H1 (cell line): ENCODE measurements at regions not wholly inside any gene's neighbourhood (a gene's known extent, or its start where the extent isn't known, plus 50 kb on each side); places are given as distances from the start of the nearest gene placed in this dataset.

Experiments used
- CTCF ChIA-PET: fragments of 300-600 bp; sonication (Branson Sonifier 250); formaldehyde crosslinking; loops from one replicate; lab custom pipeline; 2021; ENCODE audit not compliant: partially characterized antibody; lab: Charles Lee
- POLR2A ChIA-PET: fragments of 300-600 bp; sonication (Branson Sonifier 250); formaldehyde crosslinking; loops from one replicate; lab custom pipeline; 2021; ENCODE audit warnings: inconsistent platforms; ENCODE audit not compliant: partially characterized antibody; lab: Charles Lee
- DNase-seq, 2 experiments: peaks; one replicate each; pipeline versions ENCODE4 v3.0.0 to v3.0.0-alpha.2; 2010 to 2022; ENCODE audit warnings: low spot score in 2 of 2, low read depth in 1 of 2, mixed read lengths in 1 of 2
- FAIRE-seq: peaks from 2 replicates; lab custom pipeline; 2011; peaks lifted over from hg19 to GRCh38; lab: Jason Lieb, UNC
- H2AFZ ChIP-seq: 2 replicates; pipeline ENCODE4 v1.8.1; 2012; ENCODE audit warnings: low read length, inconsistent platforms
- H2AK5ac ChIP-seq: 2 replicates; pipeline ENCODE4 v1.6.1; 2013; ENCODE audit warnings: low read depth, low read length
- H2BK120ac ChIP-seq: replicated peaks from 2 replicates; pipeline ENCODE3; 2013; ENCODE audit warnings: low read depth, low read length, inconsistent platforms
- H2BK12ac ChIP-seq: 2 replicates; pipeline ENCODE4 v1.6.1; 2013; ENCODE audit warnings: low read depth, low read length
- H2BK15ac ChIP-seq: 2 replicates; pipeline ENCODE4 v1.6.1; 2013; ENCODE audit warnings: low read length
- H2BK20ac ChIP-seq: 2 replicates; pipeline ENCODE4 v1.6.1; 2013; ENCODE audit warnings: low read length
- H2BK5ac ChIP-seq: 2 replicates; pipeline ENCODE4 v1.6.1; 2013; ENCODE audit warnings: low read depth, low read length
- H3K14ac ChIP-seq: 2 replicates; pipeline ENCODE4 v1.6.1; 2013; ENCODE audit warnings: inconsistent platforms; ENCODE audit not compliant: insufficient read length
- H3K18ac ChIP-seq: 2 replicates; pipeline ENCODE4 v1.6.1; 2013; ENCODE audit warnings: low read length; ENCODE audit errors: extremely low read depth
- H3K23ac ChIP-seq: 2 replicates; pipeline ENCODE4 v1.6.1; 2013; ENCODE audit warnings: inconsistent platforms; ENCODE audit not compliant: insufficient read length
- H3K23me2 ChIP-seq: 2 replicates; pipeline ENCODE4 v1.6.1; 2013; ENCODE audit warnings: low read depth, low read length
- H3K27ac ChIP-seq: 2 replicates; pipeline ENCODE4 v1.6.1; 2011; ENCODE audit warnings: low read depth, low read length, inconsistent platforms
- H3K27me3 ChIP-seq, 4 experiments: replicated peaks in 1 of 4; 1 replicate in 1 of 4; 2 replicates in 3 of 4; pipeline versions ENCODE4 v1.6.1 to v1.8.1; 2011 to 2013; ENCODE audit warnings: low read length in 3 of 4, mild to moderate bottlenecking in 3 of 4, inconsistent platforms in 2 of 4, mixed read lengths in 2 of 4, moderate library complexity in 1 of 4; ENCODE audit not compliant: control insufficient read depth in 3 of 4, insufficient read depth in 3 of 4; ENCODE audit errors: extremely low read depth in 1 of 4
- H3K36me3 ChIP-seq, 4 experiments: 2 replicates each; pipeline versions ENCODE4 v1.6.1 to v1.8.1; 2011 to 2013; ENCODE audit warnings: mild to moderate bottlenecking in 4 of 4, low read length in 3 of 4, moderate library complexity in 2 of 4, control low read depth in 1 of 4, inconsistent platforms in 1 of 4; ENCODE audit not compliant: insufficient read depth in 4 of 4, control insufficient read depth in 2 of 4
- H3K4ac ChIP-seq: replicated peaks from 2 replicates; pipeline ENCODE3; 2013; ENCODE audit warnings: low read length, low read depth, mixed read lengths, inconsistent platforms; ENCODE audit not compliant: insufficient read length
- H3K4me1 ChIP-seq, 4 experiments: replicated peaks in 1 of 4; 1 replicate in 1 of 4; 2 replicates in 3 of 4; pipeline versions ENCODE4 v1.6.1 to v1.8.1; 2011 to 2013; ENCODE audit warnings: low read length in 3 of 4, inconsistent platforms in 2 of 4, mixed read lengths in 1 of 4; ENCODE audit not compliant: insufficient read depth in 4 of 4, control insufficient read depth in 3 of 4
- H3K4me2 ChIP-seq, 2 experiments: 2 replicates each; pipeline versions ENCODE4 v1.6.1 to v1.8.1; 2011 to 2013; ENCODE audit warnings: low read depth in 2 of 2, low read length in 2 of 2, control low read depth in 1 of 2, inconsistent platforms in 1 of 2, mild to moderate bottlenecking in 1 of 2; ENCODE audit not compliant: insufficient read depth in 1 of 2
- H3K4me3 ChIP-seq, 4 experiments: fragments of 200-600, 300-600 bp in 1 of 4; sonication (generic), shearing (Covaris generic), sonication (Bioruptor Twin) in 1 of 4; 2 replicates each; pipeline versions ENCODE4 v1.5.1 to v1.8.1; 2011 to 2016; ENCODE audit warnings: low read length in 4 of 4, low read depth in 3 of 4, control low read depth in 2 of 4, inconsistent platforms in 2 of 4, mild to moderate bottlenecking in 2 of 4, mixed read lengths in 1 of 4, moderate library complexity in 1 of 4; ENCODE audit not compliant: insufficient read depth in 2 of 4; ENCODE audit errors: extremely low read depth in 1 of 4
- H3K56ac ChIP-seq: replicated peaks from 2 replicates; pipeline ENCODE3; 2013; ENCODE audit warnings: low read depth, mild to moderate bottlenecking, mixed read lengths, low read length, inconsistent platforms; ENCODE audit not compliant: insufficient read length
- H3K79me1 ChIP-seq: 2 replicates; pipeline ENCODE4 v1.6.1; 2013; ENCODE audit warnings: low read depth, low read length, control low read depth
- H3K79me2 ChIP-seq, 2 experiments: 2 replicates each; pipeline versions ENCODE4 v1.6.1 to v1.8.1; 2012 to 2013; ENCODE audit warnings: low read length in 2 of 2, mild to moderate bottlenecking in 2 of 2, inconsistent platforms in 1 of 2; ENCODE audit not compliant: insufficient read depth in 2 of 2, control insufficient read depth in 1 of 2
- H3K9ac ChIP-seq, 4 experiments: replicated peaks in 1 of 4; 1 replicate in 1 of 4; 2 replicates in 3 of 4; pipeline versions ENCODE4 v1.6.1 to v1.8.1; 2011 to 2013; ENCODE audit warnings: low read depth in 3 of 4, low read length in 3 of 4, control low read depth in 2 of 4, mild to moderate bottlenecking in 2 of 4, moderate library complexity in 2 of 4, inconsistent platforms in 1 of 4; ENCODE audit errors: extremely low read depth in 1 of 4
- H3K9me3 ChIP-seq, 2 experiments: 2 replicates each; pipeline versions ENCODE4 v1.6.1 to v1.8.1; 2012 to 2013; ENCODE audit warnings: mild to moderate bottlenecking in 2 of 2, moderate library complexity in 2 of 2, control low read depth in 1 of 2, inconsistent platforms in 1 of 2, low read depth in 1 of 2, low read length in 1 of 2, mixed read lengths in 1 of 2; ENCODE audit not compliant: insufficient read depth in 2 of 2
- H4K20me1 ChIP-seq, 2 experiments: replicated peaks in 1 of 2; 2 replicates each; pipeline versions ENCODE3 to v1.8.1; 2011 to 2013; ENCODE audit warnings: inconsistent platforms in 2 of 2, low read length in 2 of 2, mild to moderate bottlenecking in 1 of 2; ENCODE audit not compliant: insufficient read depth in 2 of 2, control insufficient read depth in 1 of 2
- H4K5ac ChIP-seq: 2 replicates; pipeline ENCODE4 v1.6.1; 2013; ENCODE audit warnings: low read length, low read depth, mixed read lengths, inconsistent platforms; ENCODE audit not compliant: insufficient read length
- H4K8ac ChIP-seq: 2 replicates; pipeline ENCODE4 v1.8.0; 2013; ENCODE audit warnings: mild to moderate bottlenecking, moderate library complexity, low read length, inconsistent platforms; ENCODE audit not compliant: insufficient read depth; ENCODE audit errors: extremely low read depth
- H4K91ac ChIP-seq: replicated peaks from 2 replicates; pipeline ENCODE3; 2013; ENCODE audit warnings: low read length, mixed read lengths, inconsistent platforms; ENCODE audit not compliant: insufficient read length
- NANOG ChIP-seq: IDR thresholded peaks from 2 replicates; pipeline ENCODE4 v1.6.1; 2011; ENCODE audit warnings: low read length, low read depth, mild to moderate bottlenecking, inconsistent platforms; ENCODE audit not compliant: insufficient read depth, poor library complexity, severe bottlenecking
- SP4 ChIP-seq: IDR thresholded peaks from 2 replicates; pipeline ENCODE4 v1.6.1; 2012; ENCODE audit warnings: low read length, inconsistent platforms
- WGBS, 2 experiments: shearing (Covaris generic) in 1 of 2; methylation state at CpG; one replicate each; pipeline versions ENCODE4 v1.1.6 to v1.1.7; 2013 to 2015; ENCODE audit warnings: low lambda C conversion rate in 2 of 2, mixed read lengths in 2 of 2, inconsistent platforms in 1 of 2, low coverage in 1 of 2, missing lambda C conversion rate in 1 of 2; ENCODE audit not compliant: insufficient replicate concordance in 2 of 2, insufficient coverage in 1 of 2, insufficient read length in 1 of 2; ENCODE audit errors: extremely low coverage in 1 of 2, missing lambda C conversion rate in 1 of 2; 5-methylcytosine and 5-hydroxymethylcytosine counted together

DNA sequence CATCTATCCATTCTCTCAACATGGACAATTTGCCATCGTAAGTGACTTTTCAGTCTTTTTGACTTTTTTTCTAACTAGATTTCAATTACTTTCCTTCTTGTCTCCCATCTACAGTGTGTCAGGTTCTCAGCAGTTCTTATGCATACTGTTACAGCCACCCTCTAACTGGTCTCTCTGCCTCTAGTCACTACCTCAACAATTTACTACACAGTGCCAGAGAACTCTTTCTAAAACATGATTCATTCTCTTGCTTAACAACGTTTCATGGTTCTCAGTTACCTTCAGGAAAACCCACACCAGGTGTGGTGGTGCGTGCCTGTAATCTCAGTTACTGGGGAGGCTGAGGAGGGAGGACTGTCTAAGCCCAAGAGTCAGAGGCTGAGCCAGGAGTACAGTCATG lies 95.4 kb downstream of the DIPK2A start:
- no peak for FAIRE-seq
- TF ChIP-seq SP4 (no peak), NANOG (no peak)
- Histone ChIP-seq H3K79me2 (no peaks in the 10 kb centered on the region), H2BK12ac (no peak overlapping the region), H3K79me1 (no peaks in the 10 kb centered on the region), H3K18ac (no peak overlapping the region), H3K36me3 (peaks cover 0 to 4% (median 0%) of the 10 kb centered on the region in 4 experiments; a peak in 2 of 8 replicates), H2BK15ac (no peak overlapping the region), H4K20me1 (no peaks in the 10 kb centered on the region), H4K5ac (no peak overlapping the region), H3K27ac (no peak overlapping the region), H3K23ac (no peak overlapping the region), H3K4me1 (no peaks in the 10 kb centered on the region), H3K56ac (no peak overlapping the region), H2AFZ (no peak overlapping the region), H4K8ac (no peak overlapping the region), H3K23me2 (no peaks in the 10 kb centered on the region), H3K4me2 (no peak overlapping the region), H3K27me3 (no peaks in the 10 kb centered on the region), H2BK5ac (no peak overlapping the region), H3K9ac (no peak overlapping the region), H4K91ac (no peak overlapping the region), H3K9me3 (peaks cover 9% of the 10 kb centered on the region in 2 experiments; a peak in 3 of 4 replicates), H2BK120ac (no peak overlapping the region), H3K4ac (no peak overlapping the region), H2BK20ac (no peak overlapping the region), H3K14ac (no peak overlapping the region), H3K4me3 (no peak overlapping the region), H2AK5ac (no peak overlapping the region)
- 93% methylated on average over 3 of the region's 3 CpGs; no CpG with 5 or more reads in 1 of the 2 experiments for WGBS, 2 experiments
- DNase-seq: no peak
- POLR2A ChIA-PET: no interaction called here
- CTCF ChIA-PET: no interaction called here
